NCI-H2029 treated with DMSO at 0.1 percent for 48 hours (cell line): ENCODE measurements at regions not wholly inside any gene's neighbourhood (a gene's known extent, or its start where the extent isn't known, plus 50 kb on each side); places are given as distances from the start of the nearest gene placed in this dataset.

Experiments used
- DNase-seq: peaks from one replicate; lab custom pipeline; 2025; lab: John Stamatoyannopoulos, UW

- DNase-seq = no peak
Observed at GRCh38 chr17:79521225-79521624, 89.6 kb downstream of the RBFOX3 start.

GRCh38 chr17:79520167-79521165, 90.4 kb downstream of the RBFOX3 start:
- no peak for DNase-seq

DNA sequence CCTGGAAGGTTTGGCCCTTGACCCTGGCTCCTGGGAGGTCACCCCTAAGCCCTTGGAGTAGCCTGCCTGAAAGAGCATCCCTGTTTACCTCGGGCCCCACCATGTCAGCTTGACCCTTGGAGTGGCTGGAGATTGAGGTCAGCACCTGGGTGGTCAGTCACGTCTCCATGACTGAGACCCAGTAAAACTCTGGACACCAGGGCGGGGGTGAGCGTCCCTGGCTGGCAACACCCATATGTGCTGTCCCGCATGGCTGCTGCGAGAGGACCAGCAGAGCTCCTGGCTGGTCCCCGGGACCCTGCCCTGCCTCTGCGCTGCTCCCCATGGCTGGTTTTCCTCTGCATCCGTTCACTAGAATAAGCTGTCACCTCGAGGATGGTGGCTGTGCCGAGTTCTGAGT, 91.2 kb downstream of the RBFOX3 start:
- no peak for DNase-seq

- no peak for DNase-seq
Observed at GRCh38 chr17:79518585-79519523, 92.0 kb downstream of the RBFOX3 start.

GRCh38 chr17:79517827-79518584, 92.8 kb downstream of the RBFOX3 start:
- no peak for DNase-seq

DNA sequence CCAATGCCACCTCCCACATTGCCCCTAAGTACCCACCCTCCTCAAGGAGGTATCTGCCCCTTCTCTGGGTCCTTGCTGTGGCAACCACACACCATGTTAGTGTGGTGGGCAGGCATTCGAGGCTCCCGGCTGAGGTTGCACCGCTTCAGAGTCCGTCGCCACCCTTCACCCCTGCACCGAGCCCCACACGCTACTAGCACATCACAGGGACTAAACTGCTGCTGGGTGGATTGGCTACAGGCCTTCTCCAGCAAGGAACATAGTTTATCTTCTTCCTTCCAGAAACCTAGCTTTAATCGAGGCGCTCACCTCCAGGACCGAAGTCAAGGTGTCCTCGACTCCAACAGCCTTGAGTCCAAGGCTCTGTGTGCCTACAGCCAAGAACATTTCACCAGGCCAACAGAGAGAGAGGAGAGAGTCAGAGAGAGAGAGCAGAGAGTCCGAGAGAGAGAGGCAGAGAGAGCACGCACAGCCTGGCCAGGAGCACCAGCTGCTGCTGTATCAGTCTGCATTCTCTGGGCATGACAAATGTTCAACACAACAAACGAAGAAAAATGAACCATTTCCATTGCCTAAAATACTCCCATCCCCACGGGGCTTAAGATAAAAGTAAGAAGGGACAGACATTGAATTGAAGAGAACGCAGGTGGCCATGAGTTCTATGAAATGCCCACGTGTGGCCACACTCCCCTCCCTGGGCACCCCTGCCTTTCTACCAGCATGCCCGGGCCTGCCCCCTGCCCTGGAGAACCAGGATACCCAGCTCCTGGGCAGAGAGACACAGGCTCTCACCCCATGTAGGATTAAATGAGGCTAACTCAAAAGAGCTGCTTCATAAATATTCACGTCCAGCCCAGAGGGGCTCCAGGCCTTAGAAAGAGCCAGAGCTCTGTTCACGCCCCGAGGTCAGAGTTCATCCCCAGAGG, 94.9 kb downstream of the RBFOX3 start:
- DNase-seq = no peak

GRCh38 chr17:79515110-79515509, 95.7 kb downstream of the RBFOX3 start:
- DNase-seq = no peak

GRCh38 chr17:79513820-79514535, 96.9 kb downstream of the RBFOX3 start:
- no peak for DNase-seq

- DNase-seq = no peak
Observed at GRCh38 chr17:79513206-79513605, 97.6 kb downstream of the RBFOX3 start.

- DNase-seq = no peak
Observed at GRCh38 chr17:79511471-79511870, 99.4 kb downstream of the RBFOX3 start.

DNA sequence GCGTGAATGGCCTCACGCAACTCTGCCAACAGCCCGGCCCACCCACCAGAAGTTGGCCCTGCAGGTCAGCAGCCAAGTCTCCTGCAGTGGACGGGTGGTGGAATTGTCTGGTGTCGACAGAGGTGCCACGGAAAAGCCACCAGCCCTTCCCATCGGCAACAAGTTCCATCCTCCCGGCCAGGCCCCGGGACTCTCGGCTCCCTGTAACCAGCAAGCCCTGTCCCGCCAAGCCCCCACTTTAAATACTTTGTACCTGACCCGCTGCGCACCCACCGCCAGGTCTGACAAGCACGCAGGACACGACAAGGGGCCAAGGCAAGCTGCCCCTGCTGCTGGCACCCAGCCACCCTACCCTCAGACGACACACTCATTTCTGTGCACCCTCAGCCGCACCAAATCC, 100.8 kb downstream of the RBFOX3 start:
- DNase-seq = no peak

DNA sequence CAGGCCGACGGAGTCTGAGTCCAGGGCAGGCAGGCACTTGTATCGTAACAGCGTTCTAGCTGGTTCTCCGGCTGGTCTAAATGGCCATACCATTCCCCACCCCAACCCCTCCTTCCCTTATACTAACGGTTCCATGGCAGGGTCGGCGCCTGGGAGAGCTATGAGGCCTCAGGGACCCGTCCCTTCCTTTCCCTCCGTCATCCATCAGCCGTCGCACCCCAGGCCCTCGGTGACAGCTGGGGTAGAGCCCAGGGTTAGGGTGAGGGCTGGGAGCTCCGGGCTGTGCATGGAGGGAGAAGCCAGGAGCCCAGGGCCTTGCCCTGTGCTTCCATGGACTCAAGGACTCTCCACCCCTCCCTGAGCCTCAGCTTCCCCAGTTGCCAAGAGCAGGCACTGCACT, 101.4 kb downstream of the RBFOX3 start:
- no peak for DNase-seq

- no peak for DNase-seq
Observed at GRCh38 chr17:79509008-79509407, 101.8 kb downstream of the RBFOX3 start.

- DNase-seq = no peak
Observed at GRCh38 chr17:79508291-79508716, 102.5 kb downstream of the RBFOX3 start.

DNA sequence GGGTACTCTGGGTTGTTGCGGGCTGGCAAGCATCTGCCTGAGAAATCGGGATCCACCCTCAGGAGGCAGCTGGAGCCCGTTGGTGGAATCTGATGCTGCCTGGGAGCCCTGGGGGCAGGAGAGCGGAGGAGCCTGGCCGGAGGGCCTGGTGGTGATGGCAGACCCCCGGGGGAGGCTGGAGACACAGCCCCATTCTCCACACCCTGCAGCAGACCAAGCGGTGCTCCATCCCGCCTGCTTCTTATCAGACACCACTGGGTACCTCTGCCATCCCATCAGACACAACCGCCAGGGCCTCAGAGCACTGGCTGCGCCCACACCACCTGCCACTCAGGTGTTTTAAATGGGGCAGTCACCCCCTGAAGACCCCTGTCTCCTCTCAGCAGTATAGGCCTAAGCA, 103.9 kb downstream of the RBFOX3 start:
- no peak for DNase-seq

DNA sequence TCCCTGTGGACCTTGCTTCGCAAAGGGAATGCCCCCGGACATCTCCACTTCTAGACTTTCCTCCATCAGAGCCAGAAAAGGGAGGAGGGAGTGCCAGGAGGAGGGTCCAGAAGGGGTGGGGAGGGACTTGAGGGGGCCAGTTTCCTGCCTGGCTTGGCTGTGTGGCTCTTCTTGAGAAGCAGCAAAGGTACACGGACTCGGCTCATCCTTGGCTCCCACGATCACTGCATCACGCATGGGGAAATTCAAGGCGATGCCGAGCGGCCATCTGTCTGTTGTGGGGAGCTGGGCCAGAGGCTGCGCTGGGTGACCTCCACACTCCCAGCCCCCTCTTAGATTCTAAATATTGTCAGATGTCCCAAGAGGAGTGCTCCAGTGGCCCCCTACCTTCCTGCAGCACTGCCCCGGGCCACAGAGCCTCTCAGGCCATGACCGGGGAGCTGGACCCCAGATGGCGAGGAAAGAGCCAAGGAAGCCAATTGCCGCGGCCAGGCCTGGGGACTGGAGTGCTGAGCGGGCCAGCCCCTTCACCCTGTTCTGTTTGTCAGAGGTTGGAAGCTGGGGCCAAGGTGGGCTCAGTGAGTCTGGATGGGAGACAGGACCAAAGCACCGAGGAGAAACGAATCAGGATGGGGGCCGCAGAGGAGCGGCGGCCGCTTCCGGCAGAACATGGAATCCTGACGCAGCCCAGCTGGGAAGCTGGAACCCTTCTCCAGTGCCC, 104.5 kb downstream of the RBFOX3 start:
- DNase-seq = no peak

DNA sequence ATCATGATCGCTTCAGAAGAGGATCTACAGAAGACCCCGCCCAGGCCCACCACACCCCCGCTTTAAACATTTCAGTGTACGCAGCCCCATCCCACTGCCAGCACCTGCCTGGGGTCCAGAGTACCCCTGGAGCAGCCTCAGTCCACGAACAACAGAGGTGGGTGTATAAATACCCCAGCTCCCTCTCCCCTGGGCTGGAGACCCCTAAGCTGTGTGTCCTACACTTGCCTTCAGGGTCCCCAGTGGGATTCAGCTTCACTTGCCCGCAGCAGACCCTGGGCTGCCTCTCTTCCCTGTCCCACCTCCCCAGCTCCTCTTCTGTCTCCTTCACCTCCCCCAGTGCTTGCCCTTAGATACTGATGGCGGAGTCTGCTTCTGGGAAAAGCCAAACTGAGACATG, 105.7 kb downstream of the RBFOX3 start:
- no peak for DNase-seq

DNA sequence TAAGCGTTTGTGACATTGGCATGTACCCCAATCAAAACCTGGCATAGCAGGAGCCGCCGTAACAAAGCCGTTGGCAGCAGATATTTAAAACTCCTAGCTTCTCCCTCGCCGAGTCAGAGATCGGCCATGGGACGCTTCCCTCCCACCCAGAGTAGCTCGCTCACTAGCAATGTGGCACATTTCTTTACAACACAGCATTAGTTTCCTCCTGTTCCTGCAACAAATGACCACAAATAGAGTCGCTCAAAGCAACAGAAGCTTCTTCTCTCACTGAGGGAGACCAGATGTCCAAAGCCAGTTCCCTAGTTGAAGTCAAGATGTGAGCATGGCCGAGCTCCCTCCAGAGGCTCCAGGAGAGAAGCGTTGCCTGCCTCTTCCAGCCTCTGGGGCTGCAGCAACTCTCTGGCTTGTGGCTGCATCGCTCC, 106.7 kb downstream of the RBFOX3 start:
- DNase-seq = no peak

DNA sequence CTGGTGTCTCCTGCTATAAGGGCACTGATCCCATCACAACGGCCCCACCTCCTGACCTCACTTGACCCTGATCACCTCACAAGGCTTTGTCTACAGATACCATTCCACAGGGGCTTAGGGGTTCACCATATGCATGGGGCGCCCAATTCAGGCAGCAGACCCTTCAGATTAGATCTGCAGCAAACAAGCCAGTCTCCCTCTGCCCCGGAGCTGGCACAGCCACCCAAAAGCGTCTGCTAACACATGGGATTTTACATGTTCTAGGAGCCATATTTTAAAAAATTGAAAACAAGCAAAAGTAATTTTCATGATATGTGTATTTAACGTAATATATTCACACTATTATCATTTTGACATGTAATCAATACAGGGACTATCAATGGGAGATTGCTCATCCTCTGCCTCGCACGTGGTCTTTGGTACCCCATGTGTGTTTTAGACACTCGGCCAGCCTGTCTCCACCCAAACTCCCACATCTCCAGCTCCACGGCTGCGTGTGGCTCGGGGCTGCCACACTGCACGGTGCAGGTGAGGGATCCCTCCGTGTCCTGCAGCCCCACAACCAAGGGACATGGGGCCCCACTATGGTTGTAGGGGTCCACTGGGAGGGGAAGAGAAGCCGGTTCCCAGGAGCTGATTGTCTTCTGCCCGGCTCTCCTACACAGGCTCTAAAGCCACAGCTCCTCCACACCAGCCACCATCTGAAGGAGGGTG, 107.6 kb downstream of the RBFOX3 start:
- no peak for DNase-seq
